Tibial nerve (tissue), 3 donors: ENCODE measurements at regions not wholly inside any gene's neighbourhood (a gene's known extent, or its start where the extent isn't known, plus 50 kb on each side); places are given as distances from the start of the nearest gene placed in this dataset.

Experiments used
- EP300 ChIP-seq, 2 donors: sonication (generic); formaldehyde crosslinking; IDR thresholded peaks; one replicate each; pipeline ENCODE4 v1.6.1; 2017; ENCODE audit warnings: antibody characterized with exemption in 2 of 2, mild to moderate bottlenecking in 1 of 2
- POLR2A ChIP-seq, 2 donors: fragments of 450-650 bp; IDR thresholded peaks; one replicate each; pipeline ENCODE4 v1.6.1; 2017; ENCODE audit warnings: antibody characterized with exemption in 2 of 2, mild to moderate bottlenecking in 2 of 2, moderate library complexity in 2 of 2

DNA sequence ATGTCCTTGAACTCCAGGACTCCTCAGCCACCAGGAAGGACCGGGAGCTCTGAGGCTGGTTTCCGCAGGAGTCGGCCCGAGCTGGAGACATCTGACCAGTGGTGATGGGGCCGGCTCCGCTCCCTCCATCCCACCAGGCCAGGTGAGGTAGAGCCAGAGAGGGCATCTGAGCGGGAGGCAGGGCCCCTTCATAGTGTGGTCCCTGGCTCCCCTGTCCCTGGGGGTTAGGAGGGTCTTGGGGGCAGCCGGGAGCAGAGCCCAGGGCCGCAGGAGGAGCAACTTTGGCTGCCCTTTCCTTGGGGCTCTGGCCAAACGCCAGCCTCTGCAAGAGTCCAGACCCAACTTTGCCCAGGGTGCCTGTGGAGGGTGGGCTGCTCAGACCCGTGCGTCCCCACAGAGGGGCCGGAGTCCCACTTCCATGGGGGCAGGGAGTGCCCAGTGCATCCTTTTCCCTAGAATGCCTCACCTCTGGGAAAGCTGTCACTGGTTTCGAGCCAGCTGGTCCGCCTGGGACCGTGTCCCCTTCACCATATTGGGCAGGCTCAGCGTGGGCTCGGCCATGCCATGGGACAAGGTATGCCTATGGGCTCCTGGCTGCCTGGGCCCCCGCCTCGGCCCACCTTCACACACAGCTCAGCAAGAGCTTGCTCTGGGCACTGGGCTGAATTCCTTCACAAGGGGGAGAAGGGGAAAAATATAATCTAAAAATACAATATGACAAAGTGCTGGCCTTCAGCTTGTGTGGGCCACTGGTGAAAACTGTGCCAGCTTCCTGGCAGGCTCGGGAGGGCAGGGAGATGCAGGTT, 148.6 kb downstream of the TWIST2 start:
- no peak for TF ChIP-seq POLR2A (IDR thresholded peaks at IDR 0.05)
- TF ChIP-seq EP300 (IDR thresholded peaks at IDR 0.05), result no peak
